Neural crest cell (in vitro differentiated cells): ENCODE measurements at regions not wholly inside any gene's neighbourhood (a gene's known extent, or its start where the extent isn't known, plus 50 kb on each side); places are given as distances from the start of the nearest gene placed in this dataset.

Experiments used
- DNase-seq: peaks from one replicate; pipeline ENCODE4 v3.0.0; 2021; ENCODE audit warnings: low read depth, mixed read lengths, low spot score
- H3K27ac Mint-ChIP-seq: one replicate; pipeline ENCODE4 v1.8.0; 2021; ENCODE audit warnings: mild to moderate bottlenecking, mixed read lengths; ENCODE audit not compliant: unreplicated experiment
- H3K27me3 Mint-ChIP-seq: 2 replicates; pipeline ENCODE4 v1.8.0; 2021; ENCODE audit warnings: low read depth, mild to moderate bottlenecking, mixed read lengths
- H3K36me3 Mint-ChIP-seq: 2 replicates; pipeline ENCODE4 v1.8.0; 2021; ENCODE audit warnings: low read depth, mild to moderate bottlenecking, mixed read lengths
- H3K4me1 Mint-ChIP-seq: 2 replicates; pipeline ENCODE4 v1.8.0; 2021; ENCODE audit warnings: mixed read lengths
- H3K4me3 Mint-ChIP-seq: one replicate; pipeline ENCODE4 v1.8.0; 2021; ENCODE audit warnings: mild to moderate bottlenecking, mixed read lengths
- H3K9me3 Mint-ChIP-seq: 2 replicates; pipeline ENCODE4 v1.8.0; 2021; ENCODE audit warnings: mixed read lengths
- TF ChIP-seq, protein P1 (sequence below): fragments of 200-600 bp; sonication (generic); conservative IDR thresholded peaks from 2 replicates; pipeline ENCODE4 v1.5.0; 2021; ENCODE audit warnings: antibody characterized with exemption, mild to moderate bottlenecking

- Mint-ChIP-seq H3K9me3 (no peaks in the 10 kb centered on the region), H3K27ac (no peak overlapping the region), H3K27me3 (no peaks in the 10 kb centered on the region), H3K4me3 (no peak overlapping the region), H3K36me3 (no peaks in the 10 kb centered on the region), H3K4me1 (peaks cover 19% of the 10 kb centered on the region)
- TF ChIP-seq, protein P1, sequence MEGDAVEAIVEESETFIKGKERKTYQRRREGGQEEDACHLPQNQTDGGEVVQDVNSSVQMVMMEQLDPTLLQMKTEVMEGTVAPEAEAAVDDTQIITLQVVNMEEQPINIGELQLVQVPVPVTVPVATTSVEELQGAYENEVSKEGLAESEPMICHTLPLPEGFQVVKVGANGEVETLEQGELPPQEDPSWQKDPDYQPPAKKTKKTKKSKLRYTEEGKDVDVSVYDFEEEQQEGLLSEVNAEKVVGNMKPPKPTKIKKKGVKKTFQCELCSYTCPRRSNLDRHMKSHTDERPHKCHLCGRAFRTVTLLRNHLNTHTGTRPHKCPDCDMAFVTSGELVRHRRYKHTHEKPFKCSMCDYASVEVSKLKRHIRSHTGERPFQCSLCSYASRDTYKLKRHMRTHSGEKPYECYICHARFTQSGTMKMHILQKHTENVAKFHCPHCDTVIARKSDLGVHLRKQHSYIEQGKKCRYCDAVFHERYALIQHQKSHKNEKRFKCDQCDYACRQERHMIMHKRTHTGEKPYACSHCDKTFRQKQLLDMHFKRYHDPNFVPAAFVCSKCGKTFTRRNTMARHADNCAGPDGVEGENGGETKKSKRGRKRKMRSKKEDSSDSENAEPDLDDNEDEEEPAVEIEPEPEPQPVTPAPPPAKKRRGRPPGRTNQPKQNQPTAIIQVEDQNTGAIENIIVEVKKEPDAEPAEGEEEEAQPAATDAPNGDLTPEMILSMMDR: no peak
- no peak for DNase-seq
Measured at GRCh38 chr2:60290509-60290908, 262.9 kb downstream of the BCL11A start.

DNA sequence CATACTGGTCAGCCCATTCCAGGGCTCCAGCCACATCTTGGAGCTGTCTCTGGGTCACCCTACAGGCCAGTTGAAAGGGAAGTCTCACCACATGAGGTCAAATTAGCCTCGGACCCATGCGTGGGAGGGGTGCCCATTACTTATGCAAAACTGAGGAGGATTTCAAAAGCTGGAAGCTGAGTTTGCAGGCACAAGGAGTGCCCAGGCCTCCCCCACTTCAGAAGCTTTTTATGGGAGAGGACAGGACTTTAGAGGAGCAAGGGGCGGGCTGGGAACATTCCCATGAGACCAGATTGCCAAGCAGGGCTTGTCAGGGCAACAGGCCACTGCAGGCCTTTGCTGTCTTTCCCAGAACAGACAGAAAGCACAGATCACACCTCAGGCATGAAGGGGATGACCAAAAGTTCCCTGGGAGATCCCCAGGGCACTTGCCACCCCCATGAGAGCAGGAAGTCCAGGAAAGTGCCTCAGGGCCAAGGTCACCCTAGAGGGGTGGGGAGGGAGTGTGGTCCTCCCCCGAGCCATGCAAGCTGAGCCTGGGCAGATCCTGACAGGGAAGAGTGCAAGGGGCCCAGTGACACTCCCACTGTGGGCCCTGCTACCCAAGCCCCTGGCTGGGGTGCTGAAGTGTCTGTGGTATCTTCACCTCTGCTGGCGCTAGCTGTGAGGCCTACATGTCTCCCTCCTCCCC is 267.7 kb downstream of the BCL11A start:
- Mint-ChIP-seq H3K9me3 (no peaks in the 10 kb centered on the region), H3K36me3 (no peaks in the 10 kb centered on the region), H3K27me3 (no peaks in the 10 kb centered on the region), H3K27ac (no peak overlapping the region), H3K4me1 (peaks cover 11% of the 10 kb centered on the region), H3K4me3 (no peak overlapping the region)
- DNase-seq: no peak
- TF ChIP-seq, protein P1: no peak

DNA sequence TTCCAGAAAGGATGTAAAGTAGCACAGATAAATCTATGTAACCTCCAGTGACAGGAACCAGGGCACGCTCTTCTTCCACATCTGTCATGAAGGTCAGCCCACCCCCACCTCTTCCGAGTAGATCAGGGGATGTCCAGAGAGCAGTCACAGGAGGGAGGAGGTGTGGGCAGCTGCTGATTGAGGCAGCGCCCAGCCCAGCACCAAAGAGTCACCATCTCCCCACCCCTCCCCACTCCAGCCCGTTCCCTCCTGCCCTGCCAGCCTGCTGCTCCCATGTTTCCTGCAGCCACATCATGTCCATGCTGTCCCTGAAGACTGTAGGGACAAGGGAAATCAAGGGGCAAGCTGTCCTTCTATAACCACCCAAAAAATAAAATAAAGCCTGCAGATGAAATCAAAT is 269.8 kb downstream of the BCL11A start:
- DNase-seq: no peak
- peaks cover 11% of the 10 kb centered on the region for H3K4me1 Mint-ChIP-seq
- H3K27ac Mint-ChIP-seq: no peak overlapping the region
- TF ChIP-seq, protein P1: no peak
- no peaks in the 10 kb centered on the region for H3K9me3 Mint-ChIP-seq
- no peaks in the 10 kb centered on the region for H3K36me3 Mint-ChIP-seq
- H3K27me3 Mint-ChIP-seq: no peaks in the 10 kb centered on the region
- H3K4me3 Mint-ChIP-seq: no peak overlapping the region

GRCh38 chr2:60282886-60283285 is 270.6 kb downstream of the BCL11A start:
- DNase-seq: no peak
- Mint-ChIP-seq H3K4me1 (peaks cover 11% of the 10 kb centered on the region), H3K4me3 (no peak overlapping the region), H3K27ac (no peak overlapping the region), H3K9me3 (no peaks in the 10 kb centered on the region), H3K36me3 (no peaks in the 10 kb centered on the region), H3K27me3 (no peaks in the 10 kb centered on the region)
- TF ChIP-seq, protein P1: no peak

GRCh38 chr2:60281730-60282129 is 271.7 kb downstream of the BCL11A start:
- no peak for DNase-seq
- Mint-ChIP-seq H3K4me1 (peaks cover 11% of the 10 kb centered on the region), H3K27ac (no peak overlapping the region), H3K9me3 (no peaks in the 10 kb centered on the region), H3K36me3 (no peaks in the 10 kb centered on the region), H3K27me3 (no peaks in the 10 kb centered on the region), H3K4me3 (no peak overlapping the region)
- TF ChIP-seq, protein P1: no peak
